Activated naive CD8-positive, alpha-beta T cell treated with anti-CD3 and anti-CD28 coated beads, Interleukin-2, amount 50 U/mL, for 24 hours (primary cell): ENCODE measurements at regions not wholly inside any gene's neighbourhood (a gene's known extent, or its start where the extent isn't known, plus 50 kb on each side); places are given as distances from the start of the nearest gene placed in this dataset.
"Not testable (repeated sequence)": the region's sequence is repeated elsewhere in the genome, so short reads cannot be mapped to it uniquely, and the experiment has no call there.

Source experiments
- ATAC-seq: fragments of 150-1000 bp; cut with Tn5 transposase; one replicate; pipeline ENCODE4 v1.10.0; 2021
- DNase-seq: peaks from one replicate; pipeline ENCODE4 v3.0.0; 2021
- H3K27ac Mint-ChIP-seq: one replicate; pipeline ENCODE4 v1.8.0; 2021; ENCODE audit warnings: mild to moderate bottlenecking, mixed read lengths
- H3K27me3 Mint-ChIP-seq: one replicate; pipeline ENCODE4 v1.8.0; 2021; ENCODE audit warnings: mixed read lengths
- H3K36me3 Mint-ChIP-seq: one replicate; pipeline ENCODE4 v1.8.0; 2021; ENCODE audit warnings: low read depth, mixed read lengths
- H3K4me1 Mint-ChIP-seq: one replicate; pipeline ENCODE4 v1.8.0; 2021; ENCODE audit warnings: mixed read lengths
- H3K4me3 Mint-ChIP-seq: one replicate; pipeline ENCODE4 v1.8.0; 2021; ENCODE audit warnings: mild to moderate bottlenecking, moderate library complexity, mixed read lengths
- H3K9me3 Mint-ChIP-seq: one replicate; pipeline ENCODE4 v1.8.0; 2021; ENCODE audit warnings: mixed read lengths

DNA sequence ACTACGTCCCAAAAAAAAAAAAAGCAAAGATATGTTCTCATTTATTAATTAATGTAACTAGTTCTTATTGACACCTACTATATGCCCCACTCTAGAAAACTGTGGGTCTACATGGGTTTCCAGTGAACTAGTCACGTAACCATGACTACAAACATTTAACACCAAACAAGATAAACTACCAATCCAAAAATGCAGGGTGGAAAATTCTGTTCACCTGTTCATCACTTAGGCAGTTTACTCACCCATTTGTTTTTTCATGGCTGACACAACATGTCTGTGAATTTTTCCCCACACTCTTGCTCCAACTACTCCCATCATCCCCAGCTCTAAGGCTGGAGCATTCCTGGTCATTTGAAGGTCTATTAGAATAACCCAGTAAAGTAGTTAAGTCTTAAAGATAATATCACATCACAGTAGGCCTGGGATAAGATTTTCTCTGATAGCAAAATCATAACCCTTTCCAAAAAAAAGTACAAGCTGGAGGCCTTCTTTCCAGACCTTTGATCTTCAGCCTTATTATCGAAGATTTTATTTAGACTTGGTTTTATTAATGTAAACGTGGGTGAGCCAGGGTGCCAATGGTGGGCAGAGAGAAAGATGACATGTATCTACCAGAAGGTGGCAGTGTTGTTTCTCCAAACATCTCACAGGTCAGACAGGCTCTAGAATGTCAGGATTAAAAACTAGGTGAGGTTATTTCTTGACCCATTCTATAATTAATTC is 61.6 kb upstream of the DAAM1 start:
- Mint-ChIP-seq H3K27ac (no peak overlapping the region), H3K4me1 (no peaks in the 10 kb centered on the region), H3K4me3 (no peak overlapping the region), H3K9me3 (no peaks in the 10 kb centered on the region), H3K27me3 (peaks cover 5% of the 10 kb centered on the region), H3K36me3 (no peaks in the 10 kb centered on the region)
- no peak for DNase-seq
- ATAC-seq, result peak; percentile 68

DNA sequence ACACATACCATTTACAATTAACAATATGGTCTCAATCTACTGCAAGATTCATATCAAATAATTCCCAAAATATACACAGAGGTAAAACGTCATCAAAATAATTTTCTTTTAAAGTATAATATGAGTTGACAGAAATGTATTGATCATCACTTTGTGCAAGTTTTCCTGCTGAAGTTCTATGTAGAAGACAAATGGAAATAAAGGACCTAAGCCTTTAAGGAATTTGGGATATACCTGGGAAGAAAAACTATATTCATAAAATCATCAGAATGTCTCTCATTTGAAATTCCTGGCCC is 61.1 kb upstream of the DAAM1 start:
- Mint-ChIP-seq H3K27me3 (peaks cover 5% of the 10 kb centered on the region), H3K36me3 (no peaks in the 10 kb centered on the region), H3K4me1 (no peaks in the 10 kb centered on the region), H3K27ac (no peak overlapping the region), H3K9me3 (no peaks in the 10 kb centered on the region), H3K4me3 (no peak overlapping the region)
- ATAC-seq (no peak), DNase-seq (no peak)

DNA sequence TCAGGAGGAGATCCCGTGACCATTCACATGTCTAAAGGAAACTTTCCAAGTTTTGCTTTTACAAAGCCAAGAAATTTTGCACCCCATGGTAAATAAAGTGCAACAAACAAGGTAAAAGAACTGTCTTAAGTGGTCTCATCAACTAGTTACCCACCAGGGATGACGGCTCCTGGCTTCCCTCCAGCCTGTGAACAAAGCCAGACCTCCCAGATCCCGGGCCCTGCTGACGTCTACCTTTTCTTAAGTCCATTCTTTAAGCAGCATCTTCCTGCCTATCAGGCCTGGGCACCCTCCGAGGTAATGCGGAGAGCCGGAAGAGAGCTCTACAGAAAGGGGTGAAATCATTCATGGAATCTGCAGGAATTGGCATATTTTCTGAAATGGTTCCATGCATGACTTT is 58.0 kb upstream of the DAAM1 start:
- no peaks in the 10 kb centered on the region for H3K4me1 Mint-ChIP-seq
- H3K9me3 Mint-ChIP-seq, result no peaks in the 10 kb centered on the region
- ATAC-seq (no peak), DNase-seq (no peak)
- peaks cover 5% of the 10 kb centered on the region for H3K27me3 Mint-ChIP-seq
- H3K27ac Mint-ChIP-seq, result no peak overlapping the region
- H3K4me3 Mint-ChIP-seq, result no peak overlapping the region
- no peaks in the 10 kb centered on the region for H3K36me3 Mint-ChIP-seq

DNA sequence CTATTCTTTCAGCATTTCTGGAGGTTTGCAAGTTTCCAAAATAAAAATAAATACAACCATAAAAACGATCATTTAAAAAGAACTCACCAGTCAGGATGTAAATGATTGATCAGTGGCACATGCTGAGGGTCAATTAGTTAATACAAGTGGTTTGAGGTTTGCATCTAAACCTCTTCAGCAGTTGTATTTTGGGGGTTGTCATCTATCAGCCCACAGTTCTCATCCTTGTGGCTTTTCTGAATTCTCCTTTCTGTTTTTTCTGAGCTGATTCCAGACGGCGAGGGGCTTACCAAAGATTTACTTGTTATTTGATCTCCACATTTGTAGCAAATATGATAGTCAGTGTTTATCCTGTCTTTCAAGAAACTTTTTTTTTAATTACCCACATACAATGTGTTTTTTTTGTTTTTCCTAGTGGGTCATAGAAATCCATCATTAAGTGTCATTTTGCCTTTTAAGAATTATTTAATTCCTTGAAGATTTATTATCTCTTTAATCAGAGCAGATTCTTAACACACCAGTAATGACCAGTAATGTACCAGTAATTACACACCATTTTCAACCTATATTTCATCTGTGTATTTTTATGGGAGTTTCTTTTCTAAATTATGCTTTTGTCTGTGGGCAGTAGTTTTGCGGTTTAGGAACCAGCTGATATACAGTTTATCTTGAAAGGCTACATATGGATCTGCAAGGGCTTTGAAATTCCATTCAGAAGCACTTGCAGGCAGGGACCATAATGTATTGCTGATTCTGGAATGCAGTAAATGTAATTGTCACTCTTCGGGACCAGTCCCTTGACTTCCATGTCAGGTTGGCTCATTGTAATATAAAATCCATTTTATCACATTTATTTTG is 56.3 kb upstream of the DAAM1 start:
- ATAC-seq, result no peak
- Mint-ChIP-seq H3K27me3 (peaks cover 1% of the 10 kb centered on the region), H3K4me1 (no peaks in the 10 kb centered on the region), H3K4me3 (no peak overlapping the region), H3K9me3 (no peaks in the 10 kb centered on the region), H3K27ac (no peak overlapping the region), H3K36me3 (no peaks in the 10 kb centered on the region)
- DNase-seq, result no peak

DNA sequence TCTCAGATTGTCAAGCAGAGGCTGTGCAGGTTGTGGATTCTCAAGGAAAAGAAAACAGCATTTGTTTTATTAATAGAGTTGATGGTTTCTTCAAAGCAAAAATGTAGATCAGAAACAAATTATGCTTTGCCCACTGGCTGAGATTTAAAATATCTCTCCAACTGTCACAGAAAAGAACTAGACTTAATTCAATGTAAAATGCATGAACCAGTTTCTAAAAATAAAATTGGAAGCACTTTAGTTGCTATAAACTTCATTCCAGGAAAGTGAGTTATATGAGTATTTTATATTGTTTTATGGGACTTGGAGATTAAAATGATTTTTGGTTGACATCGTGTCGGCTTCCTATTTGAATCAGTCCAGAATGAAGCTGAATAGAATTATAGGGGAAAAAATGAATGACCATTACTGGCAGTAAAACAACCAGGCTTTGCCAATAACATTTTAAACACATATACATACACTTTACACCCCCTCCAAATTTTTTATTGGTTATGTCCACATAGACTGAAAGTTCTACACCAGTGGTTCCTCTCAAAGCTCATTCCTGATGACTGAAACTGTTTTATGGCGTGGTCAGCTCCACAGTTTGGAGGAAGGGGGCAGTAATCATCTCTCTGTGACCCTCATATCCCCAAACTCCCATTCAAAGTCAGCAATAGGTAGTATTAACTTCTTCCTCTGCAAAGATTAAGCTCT is 55.5 kb upstream of the DAAM1 start:
- Mint-ChIP-seq H3K27ac (no peak overlapping the region), H3K36me3 (no peaks in the 10 kb centered on the region), H3K4me1 (no peaks in the 10 kb centered on the region), H3K9me3 (no peaks in the 10 kb centered on the region), H3K4me3 (no peak overlapping the region), H3K27me3 (no peaks in the 10 kb centered on the region)
- no peak for ATAC-seq
- DNase-seq, result no peak

DNA sequence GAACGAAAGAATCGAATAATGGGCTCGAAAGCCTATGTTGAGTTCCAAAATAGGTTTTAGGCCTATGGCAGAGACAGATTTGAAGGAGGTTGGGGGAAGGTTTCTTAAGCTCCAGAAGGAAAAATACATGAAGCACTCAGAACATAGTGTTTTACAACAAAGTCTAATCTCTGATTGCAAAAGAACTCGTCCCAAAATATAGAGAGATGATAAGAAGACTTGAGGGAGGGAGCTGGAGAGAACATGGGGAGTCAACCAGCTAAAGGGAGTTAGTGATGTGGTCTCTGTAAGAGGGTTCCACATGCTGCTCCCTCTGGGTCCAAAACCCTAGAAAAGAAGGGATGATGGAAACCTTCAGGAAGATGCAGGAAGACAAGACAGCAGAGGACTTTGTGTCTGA is 54.8 kb upstream of the DAAM1 start:
- no peak for ATAC-seq
- Mint-ChIP-seq H3K9me3 (no peaks in the 10 kb centered on the region), H3K36me3 (no peaks in the 10 kb centered on the region), H3K4me1 (no peaks in the 10 kb centered on the region), H3K27ac (no peak overlapping the region), H3K27me3 (no peaks in the 10 kb centered on the region), H3K4me3 (no peak overlapping the region)
- no peak for DNase-seq

DNA sequence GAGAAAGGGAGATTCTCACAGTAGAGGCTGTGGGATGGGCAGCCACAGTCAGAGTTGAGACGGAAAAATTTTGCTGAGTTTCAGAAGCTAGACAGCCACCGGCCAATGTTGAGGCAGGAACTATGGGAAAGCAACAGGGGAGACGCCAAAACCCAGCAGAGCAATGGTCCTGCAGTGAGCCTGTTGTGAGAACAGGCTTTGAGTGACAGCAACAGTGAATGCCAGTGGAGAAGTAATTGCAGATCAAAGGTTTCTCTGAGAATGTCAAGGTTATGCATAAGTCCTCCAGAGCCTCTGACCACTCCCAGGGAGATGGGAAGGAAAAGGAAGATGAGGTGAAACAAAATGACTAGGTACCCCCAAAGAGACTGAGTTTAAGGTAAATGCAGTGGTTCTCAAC is 54.2 kb upstream of the DAAM1 start:
- ATAC-seq (no peak), DNase-seq (no peak)
- no peaks in the 10 kb centered on the region for H3K4me1 Mint-ChIP-seq
- H3K27ac Mint-ChIP-seq, result no peak overlapping the region
- H3K36me3 Mint-ChIP-seq, result no peaks in the 10 kb centered on the region
- H3K4me3 Mint-ChIP-seq, result no peak overlapping the region
- no peaks in the 10 kb centered on the region for H3K9me3 Mint-ChIP-seq
- H3K27me3 Mint-ChIP-seq, result no peaks in the 10 kb centered on the region

DNA sequence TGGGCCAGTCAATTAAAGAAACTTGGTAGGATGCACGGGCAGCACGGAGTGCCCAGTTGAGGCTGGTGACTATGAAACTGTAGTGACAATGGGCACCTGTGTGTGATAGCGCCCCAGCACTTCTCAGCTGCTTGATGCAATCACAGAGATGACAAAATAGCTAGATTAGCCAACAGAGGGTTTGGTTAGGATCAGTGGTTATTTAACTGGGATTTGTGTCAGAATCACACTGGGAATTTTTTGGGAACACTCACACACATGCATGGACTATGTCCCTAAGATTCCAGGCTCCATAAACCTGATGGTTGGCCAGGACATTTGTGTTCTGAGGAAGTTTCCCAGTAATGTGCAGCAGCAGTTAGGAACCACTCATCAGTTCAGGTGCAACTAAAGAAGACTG is 51.2 kb upstream of the DAAM1 start:
- no peak for DNase-seq
- H3K4me3 Mint-ChIP-seq, result no peak overlapping the region
- no peaks in the 10 kb centered on the region for H3K4me1 Mint-ChIP-seq
- no peaks in the 10 kb centered on the region for H3K27me3 Mint-ChIP-seq
- H3K36me3 Mint-ChIP-seq, result no peaks in the 10 kb centered on the region
- H3K27ac Mint-ChIP-seq, result no peak overlapping the region
- ATAC-seq, result no peak
- no peaks in the 10 kb centered on the region for H3K9me3 Mint-ChIP-seq

DNA sequence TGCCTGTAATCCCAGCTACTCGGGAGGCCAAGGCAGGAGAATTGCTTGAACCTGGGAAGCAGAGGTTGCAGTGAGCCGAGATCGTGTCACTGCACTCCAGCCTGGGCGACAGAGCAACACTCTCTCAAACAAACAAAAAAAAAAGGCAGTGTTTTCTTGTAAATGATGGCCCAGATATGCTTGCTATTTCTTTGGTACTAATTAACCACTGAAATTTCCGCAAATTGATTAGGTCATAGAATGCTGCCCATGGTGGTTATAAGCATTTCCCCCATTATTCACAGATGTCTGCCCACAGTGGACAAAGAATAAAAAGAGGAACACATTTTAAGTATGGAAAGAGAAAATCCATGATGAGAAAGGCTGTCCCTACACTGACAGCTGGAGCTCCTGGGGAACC is 49.9 kb upstream of the DAAM1 start:
- H3K4me1 Mint-ChIP-seq, H3K4me3 Mint-ChIP-seq, H3K9me3 Mint-ChIP-seq, DNase-seq, H3K27ac Mint-ChIP-seq, H3K27me3 Mint-ChIP-seq, ATAC-seq, H3K36me3 Mint-ChIP-seq: not testable (repeated sequence)
